Sigmoid colon (tissue), 4 donors: ENCODE measurements at regions not wholly inside any gene's neighbourhood (a gene's known extent, or its start where the extent isn't known, plus 50 kb on each side); places are given as distances from the start of the nearest gene placed in this dataset.

Source experiments
- CTCF ChIP-seq, 4 experiments: fragments of 450-650 bp in 3 of 4; fragments of 200-600 bp in 1 of 4; IDR thresholded peaks; one replicate each; pipeline ENCODE4 v1.5.1; 2016 to 2019; ENCODE audit warnings: antibody characterized with exemption in 4 of 4, mild to moderate bottlenecking in 3 of 4, moderate library complexity in 2 of 4
- EP300 ChIP-seq, 4 donors: sonication (generic); formaldehyde crosslinking; IDR thresholded peaks; one replicate each; pipeline ENCODE4 v1.6.1; 2017; ENCODE audit warnings: antibody characterized with exemption in 4 of 4
- POLR2A ChIP-seq, 2 donors: fragments of 450-650 bp; IDR thresholded peaks; one replicate each; pipeline ENCODE4 v1.6.1; 2016; ENCODE audit warnings: antibody characterized with exemption in 2 of 2, mild to moderate bottlenecking in 2 of 2, moderate library complexity in 2 of 2
- POLR2AphosphoS5 ChIP-seq, 4 donors: sonication (generic); formaldehyde crosslinking; IDR thresholded peaks; one replicate each; pipeline ENCODE4 v1.6.1; 2017; ENCODE audit warnings: antibody characterized with exemption in 4 of 4

GRCh38 chr12:40446385-40446784 is 221.6 kb downstream of the LRRK2 start:
- TF ChIP-seq CTCF (IDR thresholded peaks at IDR 0.05) (no peak), EP300 (IDR thresholded peaks at IDR 0.05) (no peak), POLR2A (IDR thresholded peaks at IDR 0.05) (no peak), POLR2AphosphoS5 (IDR thresholded peaks at IDR 0.05) (no peak)
